GM19372 (cell line): ENCODE measurements at regions not wholly inside any gene's neighbourhood (a gene's known extent, or its start where the extent isn't known, plus 50 kb on each side); places are given as distances from the start of the nearest gene placed in this dataset.
"Not testable (repeated sequence)": the region's sequence is repeated elsewhere in the genome, so short reads cannot be mapped to it uniquely, and the experiment has no call there.

ENCODE experiments used
- ATAC-seq: cut with Tn5 transposase; IDR thresholded peaks from one replicate; pipeline ENCODE4 v1.9.1; 2021; ENCODE audit warnings: mild to moderate bottlenecking, low read depth, moderate library complexity; ENCODE audit not compliant: unreplicated experiment

GRCh38 chr14:58751788-58752187 is 114.0 kb downstream of the DACT1 start:
- no peak for ATAC-seq

GRCh38 chr14:58752289-58752688 is 114.5 kb downstream of the DACT1 start:
- no peak for ATAC-seq

- no peak for ATAC-seq
Observed at GRCh38 chr14:58752771-58753201, 115.0 kb downstream of the DACT1 start.

- no peak for ATAC-seq
Observed at GRCh38 chr14:58755031-58755925, 117.5 kb downstream of the DACT1 start.

GRCh38 chr14:58760121-58760520 is 122.4 kb downstream of the DACT1 start:
- ATAC-seq, result no peak

- ATAC-seq, result no peak
Observed at GRCh38 chr14:58762629-58763028, 124.9 kb downstream of the DACT1 start.

GRCh38 chr14:58763210-58763609 is 125.4 kb downstream of the DACT1 start:
- no peak for ATAC-seq

GRCh38 chr14:58765418-58765831 is 127.7 kb downstream of the DACT1 start:
- ATAC-seq, result no peak

- ATAC-seq, result no peak
Observed at GRCh38 chr14:58765843-58766242, 128.1 kb downstream of the DACT1 start.

GRCh38 chr14:58769011-58769643 is 131.4 kb downstream of the DACT1 start:
- ATAC-seq, result no peak

GRCh38 chr14:58769771-58770170 is 132.0 kb downstream of the DACT1 start:
- no peak for ATAC-seq

GRCh38 chr14:58770491-58770982 is 132.8 kb downstream of the DACT1 start:
- no peak for ATAC-seq

GRCh38 chr14:58771016-58771415 is 133.3 kb downstream of the DACT1 start:
- no peak for ATAC-seq

- ATAC-seq, result no peak
Observed at GRCh38 chr14:58772116-58772515, 134.4 kb downstream of the DACT1 start.

GRCh38 chr14:58772794-58773620 is 135.2 kb downstream of the DACT1 start:
- ATAC-seq, result no peak

- no peak for ATAC-seq
Observed at GRCh38 chr14:58774531-58774930, 136.8 kb downstream of the DACT1 start.

GRCh38 chr14:58775130-58775529 is 137.4 kb downstream of the DACT1 start:
- ATAC-seq, result not testable (repeated sequence)

- ATAC-seq, result no peak
Observed at GRCh38 chr14:58776516-58776915, 138.8 kb downstream of the DACT1 start.

GRCh38 chr14:58777541-58777979 is 139.8 kb downstream of the DACT1 start:
- no peak for ATAC-seq

- ATAC-seq, result no peak
Observed at GRCh38 chr14:58778202-58778601, 140.4 kb downstream of the DACT1 start.

- no peak for ATAC-seq
Observed at GRCh38 chr14:58779376-58779775, 141.6 kb downstream of the DACT1 start.
